EL (cell line): ENCODE measurements at regions not wholly inside any gene's neighbourhood (a gene's known extent, or its start where the extent isn't known, plus 50 kb on each side); places are given as distances from the start of the nearest gene placed in this dataset.

Experiments
- DNase-seq: peaks from one replicate; pipeline ENCODE4 v3.0.0-alpha.2; 2016

DNA sequence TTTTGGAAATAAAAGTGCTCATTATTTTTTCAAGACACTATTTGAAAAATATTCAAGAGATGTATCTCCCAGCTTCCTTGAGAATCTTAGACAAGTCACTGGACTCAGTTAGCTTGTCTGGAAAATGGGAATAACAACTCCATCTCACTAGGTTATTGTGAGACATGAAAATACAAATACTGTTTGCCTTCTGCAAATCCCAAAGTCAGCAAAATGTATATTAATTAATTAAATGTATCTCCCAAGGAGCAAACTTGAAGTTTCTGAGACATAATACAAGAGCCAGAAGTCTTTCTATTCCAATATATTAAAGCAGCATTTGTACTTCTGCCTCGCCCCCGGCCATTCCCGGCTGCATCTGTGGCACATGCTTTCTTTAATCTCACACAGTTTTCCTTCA lies 54.6 kb upstream of the ID4 start:
- no peak for DNase-seq
